PFSK-1 (cell line): ENCODE measurements at regions not wholly inside any gene's neighbourhood (a gene's known extent, or its start where the extent isn't known, plus 50 kb on each side); places are given as distances from the start of the nearest gene placed in this dataset.

Experiments
- FOXP2 ChIP-seq: optimal IDR thresholded peaks from 2 replicates; pipeline ENCODE3; 2011; ENCODE audit warnings: borderline replicate concordance, control low read depth, inconsistent platforms; ENCODE audit not compliant: insufficient read depth; ENCODE audit errors: extremely low read length, extremely low read depth
- POLR2AphosphoS5 ChIP-seq: IDR thresholded peaks from 2 replicates; pipeline ENCODE4 v1.6.1; 2012; ENCODE audit warnings: low read depth, mild to moderate bottlenecking, control low read depth, low read length, moderate library complexity
- SIN3A ChIP-seq: IDR thresholded peaks from 2 replicates; pipeline ENCODE4 v1.6.1; 2012; ENCODE audit warnings: mild to moderate bottlenecking, low read length, moderate library complexity, borderline replicate concordance; ENCODE audit not compliant: insufficient read depth
- TAF1 ChIP-seq: IDR thresholded peaks from 2 replicates; pipeline ENCODE4 v1.6.1; 2012; ENCODE audit warnings: low read length, control low read depth, borderline replicate concordance; ENCODE audit not compliant: insufficient read depth

GRCh38 chr9:129289883-129290282 is 111.8 kb upstream of the IER5L start:
- no peak for TF ChIP-seq SIN3A
- no peak for TF ChIP-seq POLR2AphosphoS5
- TF ChIP-seq FOXP2: no peak
- TF ChIP-seq TAF1: no peak
